ENCODE measurements at regions not wholly inside any gene's neighbourhood (a gene's known extent, or its start where the extent isn't known, plus 50 kb on each side); places are given as distances from the start of the nearest gene placed in this dataset.

DNA sequence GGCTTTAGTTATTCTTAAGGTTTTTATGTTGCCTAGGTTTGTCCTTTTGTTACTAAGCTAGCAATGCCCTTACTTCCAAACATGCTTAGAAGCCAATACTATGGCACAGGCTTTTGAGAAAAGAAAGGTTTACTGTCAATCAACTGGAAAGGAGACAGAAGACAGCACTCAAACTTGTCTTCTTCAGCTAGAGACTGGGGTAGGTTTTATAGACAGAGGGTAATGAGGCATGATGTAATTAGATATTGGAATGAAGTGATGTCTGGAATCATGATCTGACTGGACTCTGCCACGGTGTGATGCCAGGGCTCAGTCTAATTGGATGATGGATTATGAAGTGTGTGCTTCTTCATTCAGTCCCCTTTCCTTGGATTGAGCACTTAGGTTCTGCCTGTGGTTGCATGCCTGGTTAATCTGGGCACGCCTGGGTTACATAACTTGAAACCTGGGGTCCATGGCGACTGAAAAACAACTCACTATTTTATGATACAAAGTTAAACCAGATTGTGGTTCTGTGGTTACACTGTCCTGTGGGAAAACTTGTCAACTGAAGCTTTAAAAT, 625.8 kb downstream of the BRINP3 start:
- H3K4me3 ChIP-seq (ENCODE audit: low read depth, low read length) = no peak overlapping the region
- TF ChIP-seq, protein P1, sequence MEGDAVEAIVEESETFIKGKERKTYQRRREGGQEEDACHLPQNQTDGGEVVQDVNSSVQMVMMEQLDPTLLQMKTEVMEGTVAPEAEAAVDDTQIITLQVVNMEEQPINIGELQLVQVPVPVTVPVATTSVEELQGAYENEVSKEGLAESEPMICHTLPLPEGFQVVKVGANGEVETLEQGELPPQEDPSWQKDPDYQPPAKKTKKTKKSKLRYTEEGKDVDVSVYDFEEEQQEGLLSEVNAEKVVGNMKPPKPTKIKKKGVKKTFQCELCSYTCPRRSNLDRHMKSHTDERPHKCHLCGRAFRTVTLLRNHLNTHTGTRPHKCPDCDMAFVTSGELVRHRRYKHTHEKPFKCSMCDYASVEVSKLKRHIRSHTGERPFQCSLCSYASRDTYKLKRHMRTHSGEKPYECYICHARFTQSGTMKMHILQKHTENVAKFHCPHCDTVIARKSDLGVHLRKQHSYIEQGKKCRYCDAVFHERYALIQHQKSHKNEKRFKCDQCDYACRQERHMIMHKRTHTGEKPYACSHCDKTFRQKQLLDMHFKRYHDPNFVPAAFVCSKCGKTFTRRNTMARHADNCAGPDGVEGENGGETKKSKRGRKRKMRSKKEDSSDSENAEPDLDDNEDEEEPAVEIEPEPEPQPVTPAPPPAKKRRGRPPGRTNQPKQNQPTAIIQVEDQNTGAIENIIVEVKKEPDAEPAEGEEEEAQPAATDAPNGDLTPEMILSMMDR (IDR thresholded peaks at IDR 0.05; ENCODE audit: low read depth, low read length, missing control alignments) = no peak
- DNase-seq (ENCODE audit: low read depth) = peak; percentile 64
- in situ Hi-C loops (cut with HindIII; ENCODE audit: low sequenced_read_pairs) = no loop called here

DNA sequence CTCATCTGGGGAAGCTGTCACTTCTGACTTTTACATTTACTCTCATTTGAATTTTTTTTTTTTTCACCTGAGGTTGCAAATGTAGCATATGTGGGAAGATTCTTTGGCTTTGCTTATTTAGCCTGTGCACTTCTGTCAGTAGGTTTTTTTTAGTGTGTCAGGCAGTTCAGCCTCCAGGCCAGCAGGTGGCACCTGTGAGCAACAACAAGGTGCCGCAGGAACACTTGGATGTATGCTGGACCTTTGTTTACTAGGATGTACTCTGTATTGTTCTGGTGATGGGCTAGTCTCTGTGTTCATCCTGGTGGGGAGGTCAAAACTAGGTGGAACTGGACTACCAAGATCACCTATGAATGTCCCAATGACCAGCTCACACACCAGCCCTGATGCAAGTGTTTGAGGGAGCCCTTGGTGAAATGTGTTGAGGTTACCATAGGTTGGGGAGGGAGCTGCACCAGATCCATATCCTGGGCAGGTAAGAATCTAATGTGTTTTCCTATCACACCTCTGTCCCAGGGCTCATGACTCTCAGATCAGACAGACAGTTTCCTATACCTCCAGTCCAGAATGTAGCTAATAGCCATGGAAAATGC, 618.2 kb downstream of the BRINP3 start:
- H3K4me3 ChIP-seq (ENCODE audit: low read depth, low read length) = no peak overlapping the region
- in situ Hi-C loops (cut with HindIII; ENCODE audit: low sequenced_read_pairs) = no loop called here
- no peak for DNase-seq (ENCODE audit: low read depth)
- TF ChIP-seq, protein P1 (IDR thresholded peaks at IDR 0.05; ENCODE audit: low read depth, low read length, missing control alignments) = peak; percentile 54

DNA sequence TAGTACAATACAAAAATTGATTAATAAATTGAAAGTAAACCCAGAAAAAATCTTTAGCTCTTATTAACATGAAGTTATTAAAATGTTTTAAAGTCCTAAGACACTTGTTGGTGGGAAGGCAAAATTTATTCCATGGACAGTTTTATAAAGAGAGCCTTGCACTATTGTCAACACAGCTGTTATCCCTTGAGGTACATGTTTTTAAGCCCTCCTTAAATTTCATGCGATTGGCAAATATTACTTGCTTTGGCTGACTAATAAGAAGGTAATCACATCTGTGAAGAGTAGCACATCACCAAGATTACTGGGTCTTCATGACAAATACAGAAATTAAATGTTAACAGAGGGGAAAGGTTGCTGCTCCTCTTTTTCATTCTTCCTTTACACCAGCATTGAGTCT, 611.1 kb downstream of the BRINP3 start:
- no peak overlapping the region for H3K4me3 ChIP-seq (ENCODE audit: low read depth, low read length)
- TF ChIP-seq, protein P1 (IDR thresholded peaks at IDR 0.05; ENCODE audit: low read depth, low read length, missing control alignments) = no peak
- in situ Hi-C loops (cut with HindIII; ENCODE audit: low sequenced_read_pairs) = no loop called here
- no peak for DNase-seq (ENCODE audit: low read depth)

DNA sequence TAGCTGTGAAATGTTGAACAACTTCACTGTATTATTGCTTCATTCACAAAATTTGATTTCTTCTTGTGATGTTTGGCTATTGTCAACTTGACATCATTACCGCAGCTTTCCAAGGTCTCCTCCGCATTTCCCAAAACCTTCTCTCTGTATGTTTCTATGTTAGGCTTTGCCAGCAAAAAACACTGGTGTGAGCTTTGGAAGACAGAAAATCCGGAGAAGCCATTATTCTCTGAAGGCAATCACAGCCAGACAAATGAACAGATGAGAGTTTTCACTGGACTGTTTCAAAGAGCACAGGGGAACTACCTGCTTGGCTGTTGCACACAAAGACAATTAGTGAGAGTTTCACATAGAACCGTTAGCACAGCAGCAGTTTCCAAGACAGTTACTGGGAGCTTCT, 609.6 kb downstream of the BRINP3 start:
- in situ Hi-C loops (cut with HindIII; ENCODE audit: low sequenced_read_pairs) = no loop called here
- DNase-seq (ENCODE audit: low read depth) = no peak
- no peak overlapping the region for H3K4me3 ChIP-seq (ENCODE audit: low read depth, low read length)
- TF ChIP-seq, protein P1 (IDR thresholded peaks at IDR 0.05; ENCODE audit: low read depth, low read length, missing control alignments) = no peak

DNA sequence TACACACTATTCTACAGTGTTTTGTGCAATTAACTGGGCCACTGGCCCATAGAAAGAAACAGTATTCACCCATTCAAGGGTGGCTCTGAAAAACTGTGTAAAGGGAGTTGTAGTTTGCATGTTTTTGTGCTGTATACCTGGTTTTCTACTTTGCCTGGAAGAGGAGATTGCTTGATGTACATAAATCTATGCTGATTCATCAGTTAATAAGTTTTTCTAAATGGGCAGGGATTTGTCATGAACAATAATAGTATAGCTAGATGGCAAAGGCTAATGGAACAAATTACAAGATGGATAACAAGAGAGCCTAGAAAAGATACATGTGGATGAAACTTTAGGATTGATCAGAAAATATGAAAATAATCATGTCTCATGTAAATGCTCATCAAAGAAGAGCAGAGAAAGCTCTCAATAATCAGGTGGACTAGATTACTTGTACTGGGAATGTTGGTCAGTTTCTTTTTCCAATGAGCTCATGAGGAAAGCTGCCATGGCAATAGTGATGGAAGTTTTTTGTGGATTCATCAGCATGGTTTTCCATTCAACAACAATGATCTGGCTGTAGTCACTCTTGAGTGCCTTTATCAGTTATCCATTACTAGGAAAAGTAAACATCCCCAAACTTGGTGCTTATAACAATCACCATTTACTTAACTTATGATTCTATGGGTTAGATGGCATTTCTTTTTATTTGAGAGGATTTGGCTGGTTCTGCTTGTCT, 602.8 kb downstream of the BRINP3 start:
- DNase-seq (ENCODE audit: low read depth) = no peak
- in situ Hi-C loops (cut with HindIII; ENCODE audit: low sequenced_read_pairs) = no loop called here
- TF ChIP-seq, protein P1 (IDR thresholded peaks at IDR 0.05; ENCODE audit: low read depth, low read length, missing control alignments) = no peak
- H3K4me3 ChIP-seq (ENCODE audit: low read depth, low read length) = no peak overlapping the region

DNA sequence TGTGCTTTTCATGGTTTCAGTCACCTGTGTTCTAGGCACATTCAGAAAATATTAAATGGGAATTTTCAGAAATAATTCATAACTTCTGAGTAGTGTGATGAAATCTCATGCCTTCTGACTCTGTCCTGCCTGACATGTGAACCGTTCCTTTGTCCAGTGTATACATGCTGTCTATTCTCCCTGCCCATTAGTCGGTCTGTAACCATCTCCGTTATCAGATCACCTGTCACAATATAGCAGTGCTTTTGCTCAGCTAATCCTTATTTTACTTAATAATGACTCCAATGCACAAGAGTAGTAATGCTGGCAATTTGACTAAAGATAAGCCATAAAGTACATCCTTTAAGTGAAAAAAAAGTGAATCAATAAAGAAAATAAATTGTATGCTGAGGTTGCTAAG, 597.5 kb downstream of the BRINP3 start:
- TF ChIP-seq, protein P1 (IDR thresholded peaks at IDR 0.05; ENCODE audit: low read depth, low read length, missing control alignments) = no peak
- H3K4me3 ChIP-seq (ENCODE audit: low read depth, low read length) = no peak overlapping the region
- in situ Hi-C loops (cut with HindIII; ENCODE audit: low sequenced_read_pairs) = no loop called here
- DNase-seq (ENCODE audit: low read depth) = no peak
